Ovary (tissue), 7 donors: ENCODE measurements at regions not wholly inside any gene's neighbourhood (a gene's known extent, or its start where the extent isn't known, plus 50 kb on each side); places are given as distances from the start of the nearest gene placed in this dataset.

ENCODE experiments used
- DNase-seq, 5 donors: peaks; one replicate each; pipeline ENCODE4 v3.0.0-alpha.2; 2019 to 2020
- H3K27ac ChIP-seq, 2 donors: fragments of 200-600 bp; one replicate each; pipeline versions ENCODE4 v1.5.1 to v1.8.0; 2019 to 2022
- H3K27me3 ChIP-seq: fragments of 200-600 bp; one replicate; pipeline ENCODE4 v1.8.0; 2022
- H3K36me3 ChIP-seq: fragments of 200-600 bp; sonication (generic); one replicate; pipeline ENCODE4 v1.5.1; 2019
- H3K4me1 ChIP-seq: one replicate; pipeline ENCODE4 v1.8.1; 2013; ENCODE audit warnings: mild to moderate bottlenecking, moderate library complexity; ENCODE audit not compliant: insufficient read depth
- H3K4me3 ChIP-seq: fragments of 200-600 bp; sonication (generic); one replicate; pipeline ENCODE4 v1.5.1; 2017
- H3K9me3 ChIP-seq, 2 donors: fragments of 200-600 bp in 1 of 2; sonication (generic) in 1 of 2; one replicate each; pipeline versions ENCODE4 v1.5.1 to v1.8.1; 2013 to 2019; ENCODE audit warnings: mild to moderate bottlenecking in 1 of 2, moderate library complexity in 1 of 2
- CTCF ChIP-seq, 3 donors: fragments of 450-650 bp in 2 of 3; fragments of 200-600 bp in 1 of 3; IDR thresholded peaks; one replicate each; pipeline versions ENCODE4 v1.5.1 to v1.8.0; 2016 to 2022; ENCODE audit warnings: antibody characterized with exemption in 3 of 3, mild to moderate bottlenecking in 1 of 3
- EP300 ChIP-seq: sonication (generic); formaldehyde crosslinking; IDR thresholded peaks from one replicate; pipeline ENCODE4 v1.6.1; 2017; ENCODE audit warnings: antibody characterized with exemption
- POLR2A ChIP-seq: fragments of 450-650 bp; IDR thresholded peaks from one replicate; pipeline ENCODE4 v1.6.1; 2017; ENCODE audit warnings: antibody characterized with exemption, mild to moderate bottlenecking, moderate library complexity
- WGBS, 3 donors: extraction: QIAGEN DNeasy Blood & Tissue Kit in 1 of 3; methylation state at CpG; one replicate each; pipeline versions ENCODE4 v1.1.5 to v1.1.7; 2013 to 2017; 5-methylcytosine and 5-hydroxymethylcytosine counted together
- intact Hi-C, 4 donors: fragments of 100-400 bp; cut with DNase I; formaldehyde crosslinking; loops; one replicate each; pipeline versions ENCODE4 v1.11.0 to v1.15.1; 2022 to 2023
- donor health status: DM: no; HTN: no; CAD: no; lungs with moderate emphysema.
- donor health status: DM: no; HTN: no; CAD: no.
- donor health status: Bipolar disorder and iron deficiency.
- donor health status: DM: no; HTN: no; CAD: no.
- donor health status: DM: yes; HTN: yes; CAD: no.

- Histone ChIP-seq H3K4me3 (no peak overlapping the region), H3K9me3 (no peaks in the 10 kb centered on the region), H3K27ac (no peak overlapping the region), H3K4me1 (no peaks in the 10 kb centered on the region), H3K36me3 (no peaks in the 10 kb centered on the region), H3K27me3 (no peaks in the 10 kb centered on the region)
- intact Hi-C loops = no loop called here
- 81 to 83% (median 83%) methylated on average over 2 of the region's 2 CpGs for WGBS, 3 donors
- TF ChIP-seq POLR2A = no peak
- no peak for TF ChIP-seq EP300
- no peak for TF ChIP-seq CTCF (IDR thresholded peaks at IDR 0.05)
- no peak for DNase-seq
Measured at GRCh38 chr3:115233021-115233420, 85.9 kb upstream of the ZBTB20 start.

- no peaks in the 10 kb centered on the region for H3K9me3 ChIP-seq
- H3K27me3 ChIP-seq = no peaks in the 10 kb centered on the region
- no peaks in the 10 kb centered on the region for H3K36me3 ChIP-seq
- H3K27ac ChIP-seq = no peak overlapping the region
- intact Hi-C loops = no loop called here
- H3K4me3 ChIP-seq = no peak overlapping the region
- no peak for TF ChIP-seq POLR2A
- no peak for TF ChIP-seq CTCF (IDR thresholded peaks at IDR 0.05)
- no peak for TF ChIP-seq EP300
- DNase-seq = no peak
- WGBS, 3 donors = 80 to 85% (median 83%) methylated on average over 2 of the region's 2 CpGs
- H3K4me1 ChIP-seq = no peaks in the 10 kb centered on the region
Measured at GRCh38 chr3:115236496-115236895, 89.4 kb upstream of the ZBTB20 start.

GRCh38 chr3:115239717-115240116 lies 92.6 kb upstream of the ZBTB20 start:
- H3K27me3 ChIP-seq = no peaks in the 10 kb centered on the region
- intact Hi-C loops = loop anchor here in 1 of 4 donors (10.0 kb wide), 1 partner anchor 155 kb away; no protein-coding TSS in a partner anchor
- H3K9me3 ChIP-seq = no peaks in the 10 kb centered on the region
- no peak overlapping the region for H3K4me3 ChIP-seq
- H3K27ac ChIP-seq = no peak overlapping the region
- no peaks in the 10 kb centered on the region for H3K4me1 ChIP-seq
- no peaks in the 10 kb centered on the region for H3K36me3 ChIP-seq
- DNase-seq = peak in 2 of 5 donors; percentile 10 to 36
- 6 to 21% (median 11%) methylated on average over 6 of the region's 6 CpGs for WGBS, 3 donors
- TF ChIP-seq CTCF (IDR thresholded peaks at IDR 0.05) = no peak
- no peak for TF ChIP-seq POLR2A
- TF ChIP-seq EP300 = no peak

GRCh38 chr3:115244350-115244749 lies 97.3 kb upstream of the ZBTB20 start:
- TF ChIP-seq POLR2A (no peak), CTCF (IDR thresholded peaks at IDR 0.05) (no peak), EP300 (no peak)
- intact Hi-C loops = loop anchor here in 1 of 4 donors (10.0 kb wide), 1 partner anchor 150 kb away; no protein-coding TSS in a partner anchor

More at GRCh38 chr3:115244350-115244749, 97.3 kb upstream of the ZBTB20 start:
- no peaks in the 10 kb centered on the region for H3K36me3 ChIP-seq
- DNase-seq = no peak
- no peak overlapping the region for H3K27ac ChIP-seq
- H3K27me3 ChIP-seq = no peaks in the 10 kb centered on the region
- no peak overlapping the region for H3K4me3 ChIP-seq
- WGBS, 3 donors = 80 to 87% (median 87%) methylated on average over 3 of the region's 3 CpGs
- H3K4me1 ChIP-seq = no peaks in the 10 kb centered on the region
- H3K9me3 ChIP-seq = no peaks in the 10 kb centered on the region
